AG09319 (cell line): ENCODE measurements at regions not wholly inside any gene's neighbourhood (a gene's known extent, or its start where the extent isn't known, plus 50 kb on each side); places are given as distances from the start of the nearest gene placed in this dataset.
"Not testable (repeated sequence)": the region's sequence is repeated elsewhere in the genome, so short reads cannot be mapped to it uniquely, and the experiment has no call there.

Experiments
- DNase-seq: peaks from one replicate; pipeline ENCODE4 v3.0.0-alpha.2; 2010; ENCODE audit warnings: low read depth; ENCODE audit errors: extremely low read depth
- CTCF ChIP-seq: IDR thresholded peaks from 2 replicates; pipeline ENCODE4 v1.5.1; 2011; ENCODE audit warnings: low read depth, mild to moderate bottlenecking, inconsistent platforms, low read length, moderate library complexity

DNA sequence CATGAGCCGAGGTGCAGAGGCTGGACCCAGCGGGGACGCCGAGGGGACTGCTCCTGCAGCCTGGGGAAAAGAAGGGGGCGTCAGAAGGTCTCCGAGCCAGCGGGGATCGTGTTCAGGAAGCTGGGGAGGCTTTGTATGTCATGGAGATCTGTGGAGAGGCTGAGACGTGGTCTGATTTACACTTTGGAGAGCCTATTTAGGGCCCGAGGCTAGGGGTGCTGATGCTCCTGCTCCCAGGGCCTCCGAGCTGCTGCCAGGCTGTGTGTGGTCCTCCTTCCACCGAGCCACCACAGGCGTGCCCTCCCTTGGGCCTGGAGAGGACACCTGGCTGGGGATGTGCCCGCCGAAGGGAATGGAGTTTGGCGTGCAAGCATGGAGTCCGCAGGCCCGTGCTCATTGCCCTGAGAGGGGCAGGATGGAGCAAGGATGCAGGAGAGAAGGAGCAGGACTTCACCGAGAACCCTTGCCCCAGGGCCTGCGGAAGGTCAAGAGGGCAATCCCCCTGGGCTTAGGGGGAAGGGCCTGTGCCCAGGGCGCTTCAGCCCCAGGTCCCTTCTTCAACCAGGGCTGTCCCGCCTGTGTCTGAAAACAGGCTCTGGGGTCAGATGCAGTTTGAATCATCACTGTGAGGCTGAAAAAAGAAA, 252.5 kb downstream of the VAPA start:
- no peak for DNase-seq

GRCh38 chr18:10167759-10168158, 253.9 kb downstream of the VAPA start:
- TF ChIP-seq CTCF = no peak

More for the DNA sequence above, 252.5 kb downstream of the VAPA start:
- no peak for TF ChIP-seq CTCF

DNA sequence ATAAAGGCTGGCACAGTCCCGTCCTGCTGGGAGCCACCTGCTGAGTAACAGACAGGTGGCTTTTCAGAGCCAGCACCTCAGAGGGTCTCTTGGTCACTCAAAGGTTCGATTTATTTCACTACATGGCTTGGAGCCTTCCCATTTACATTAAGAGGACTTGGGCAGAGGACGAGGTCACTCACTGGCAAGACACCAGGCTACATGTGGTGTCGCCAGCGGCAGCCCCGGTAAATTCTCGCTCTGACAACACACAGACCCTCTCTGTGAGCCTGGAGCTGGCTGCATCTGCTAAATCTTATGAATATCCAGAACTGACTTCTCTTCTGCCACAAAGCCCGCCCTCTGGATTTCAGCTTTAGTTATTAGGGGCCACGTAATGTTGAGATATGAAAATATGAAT, 254.7 kb downstream of the VAPA start:
- DNase-seq = no peak
- no peak for TF ChIP-seq CTCF

More at GRCh38 chr18:10167759-10168158, 253.9 kb downstream of the VAPA start:
- no peak for DNase-seq

DNA sequence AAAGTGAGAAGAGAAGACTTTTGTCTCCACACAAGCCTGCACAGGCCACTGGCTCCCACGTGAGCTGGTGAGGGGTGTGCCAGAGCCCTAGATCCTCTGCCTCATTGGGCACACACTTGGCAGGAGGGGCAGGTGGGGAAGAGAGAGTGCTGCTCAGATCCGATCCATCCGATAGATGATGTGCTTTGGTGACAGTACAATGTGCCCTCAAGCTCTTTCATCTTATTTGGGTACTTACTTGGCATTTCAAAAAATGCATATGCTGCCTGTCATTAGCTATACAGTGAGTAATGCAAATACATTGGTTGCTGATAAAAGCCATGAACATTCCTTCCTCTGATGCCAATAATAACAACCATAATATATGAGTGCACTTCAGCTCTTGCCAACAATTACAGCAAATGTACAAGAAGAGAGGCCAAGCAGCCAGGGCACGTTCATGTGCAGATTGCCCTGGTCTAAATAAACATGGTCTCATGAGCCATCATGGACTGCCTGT, 255.3 kb downstream of the VAPA start:
- TF ChIP-seq CTCF = no peak
- DNase-seq = no peak

GRCh38 chr18:10169814-10170213, 256.0 kb downstream of the VAPA start:
- no peak for TF ChIP-seq CTCF

GRCh38 chr18:10170375-10170774, 256.6 kb downstream of the VAPA start:
- TF ChIP-seq CTCF = no peak
- DNase-seq = no peak

More at GRCh38 chr18:10169814-10170213, 256.0 kb downstream of the VAPA start:
- DNase-seq = no peak

GRCh38 chr18:10175333-10175732, 261.5 kb downstream of the VAPA start:
- not testable (repeated sequence) for DNase-seq

GRCh38 chr18:10179326-10179725, 265.5 kb downstream of the VAPA start:
- DNase-seq = not testable (repeated sequence)
